ENCODE measurements at regions not wholly inside any gene's neighbourhood (a gene's known extent, or its start where the extent isn't known, plus 50 kb on each side); places are given as distances from the start of the nearest gene placed in this dataset.
"Not testable (repeated sequence)": the region's sequence is repeated elsewhere in the genome, so short reads cannot be mapped to it uniquely, and the experiment has no call there.

- not testable (repeated sequence) for TF ChIP-seq CTCF (IDR thresholded peaks at IDR 0.05); ZFX (IDR thresholded peaks at IDR 0.05; ENCODE audit: borderline replicate concordance)
Observed at GRCh38 chr7:32638479-32639121, 143.3 kb downstream of the AVL9 start.

Measured in 22Rv1 (cell line).